Right lobe of liver (tissue), 6 donors: ENCODE measurements at regions not wholly inside any gene's neighbourhood (a gene's known extent, or its start where the extent isn't known, plus 50 kb on each side); places are given as distances from the start of the nearest gene placed in this dataset.

ENCODE experiments used
- ATAC-seq, 4 donors: fragments of 200-7000 bp; cut with Tn5 transposase; one replicate each; pipeline ENCODE4 v1.9.1; 2020; ENCODE audit warnings: mild to moderate bottlenecking in 4 of 4, moderate library complexity in 4 of 4
- DNase-seq, 3 donors: peaks; one replicate each; pipeline ENCODE4 v3.0.0-alpha.2; 2020
- H3K27ac ChIP-seq, 3 donors: fragments of 200-600 bp; one replicate each; pipeline ENCODE4 v1.8.0; 2022
- H3K27me3 ChIP-seq, 2 donors: fragments of 200-600 bp; one replicate each; pipeline ENCODE4 v1.8.0; 2022
- H3K36me3 ChIP-seq, 4 donors: fragments of 200-600 bp; sonication (generic) in 1 of 4; one replicate each; pipeline versions ENCODE4 v1.5.1 to v1.8.0; 2017 to 2022; ENCODE audit warnings: control low read depth in 1 of 4
- H3K4me1 ChIP-seq, 4 donors: fragments of 200-600 bp; sonication (generic) in 1 of 4; one replicate each; pipeline versions ENCODE4 v1.5.1 to v1.8.0; 2017 to 2022; ENCODE audit warnings: control low read depth in 1 of 4
- H3K4me3 ChIP-seq, 3 donors: fragments of 200-600 bp; one replicate each; pipeline ENCODE4 v1.8.0; 2022
- H3K9me3 ChIP-seq, 4 donors: fragments of 200-600 bp; sonication (generic) in 1 of 4; one replicate each; pipeline versions ENCODE4 v1.5.1 to v1.8.0; 2017 to 2022; ENCODE audit warnings: control low read depth in 1 of 4
- POLR2A ChIP-seq: fragments of 450-650 bp; IDR thresholded peaks from one replicate; pipeline ENCODE4 v1.6.1; 2017; ENCODE audit warnings: antibody characterized with exemption, mild to moderate bottlenecking
- WGBS: methylation state at CpG from one replicate; pipeline ENCODE4 v1.1.6; 2018; ENCODE audit warnings: low coverage, low lambda C conversion rate; ENCODE audit not compliant: insufficient coverage; ENCODE audit errors: missing lambda C conversion rate; 5-methylcytosine and 5-hydroxymethylcytosine counted together
- intact Hi-C, 2 donors: fragments of 100-400 bp; cut with DNase I; formaldehyde crosslinking; loops; one replicate each; pipeline versions ENCODE4 v1.11.2 to v1.14.1; 2022
- TF ChIP-seq, protein P1 (sequence below), 4 donors: fragments of 200-600 bp in 3 of 4; fragments of 450-650 bp in 1 of 4; IDR thresholded peaks; one replicate each; pipeline versions ENCODE4 v1.5.1 to v1.8.0; 2016 to 2022; ENCODE audit warnings: antibody characterized with exemption in 4 of 4, mild to moderate bottlenecking in 2 of 4
- donor health status: DM: no; HTN: yes; CAD: no.
- donor health status: DM: no; HTN: no; CAD: no.
- donor health status: DM: no; HTN: no; CAD: no.
- donor health status: DM: no; HTN: yes; CAD: no.
- donor health status: DM: no; HTN: yes; CAD: no.

DNA sequence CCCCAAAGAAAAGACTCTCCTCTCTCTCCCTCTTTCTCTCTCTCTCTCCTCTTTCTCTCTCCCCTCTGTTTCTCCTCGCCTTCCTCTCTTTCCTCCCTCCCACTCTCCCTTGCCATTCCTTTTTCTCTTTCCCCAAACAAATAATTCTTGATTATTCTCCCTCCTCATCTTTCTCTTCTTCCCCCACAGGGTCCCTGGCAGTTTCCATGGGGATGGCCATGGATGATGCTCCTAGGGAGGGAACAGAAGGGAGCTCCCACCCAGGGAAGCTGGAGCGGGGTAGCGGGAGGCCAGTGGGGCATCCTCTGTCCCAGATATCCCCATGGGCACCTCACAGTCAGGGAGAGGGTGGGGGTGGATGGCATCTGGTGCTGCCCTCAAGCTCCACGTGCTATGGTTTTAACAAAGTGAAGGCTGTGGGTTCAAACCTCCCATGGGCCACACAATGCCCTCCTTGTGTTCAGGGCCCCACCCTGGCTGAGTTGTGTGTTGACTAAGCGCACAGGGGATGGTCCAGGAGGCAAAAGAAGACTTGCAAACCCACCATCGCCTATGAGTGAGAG, 266.4 kb downstream of the BUD13 start:
- WGBS = 64% methylated on average over 4 of the region's 6 CpGs
- Histone ChIP-seq H3K4me1 (no peaks in the 10 kb centered on the region), H3K4me3 (no peak overlapping the region), H3K36me3 (no peaks in the 10 kb centered on the region), H3K9me3 (no peaks in the 10 kb centered on the region), H3K27me3 (no peaks in the 10 kb centered on the region), H3K27ac (no peak overlapping the region)
- intact Hi-C loops = loop anchor here in 1 of 2 donors (10.0 kb wide), 1 partner anchor 188 kb away; no protein-coding TSS in a partner anchor
- DNase-seq (no peak), ATAC-seq (no peak)
- TF ChIP-seq POLR2A = no peak
- TF ChIP-seq, protein P1, sequence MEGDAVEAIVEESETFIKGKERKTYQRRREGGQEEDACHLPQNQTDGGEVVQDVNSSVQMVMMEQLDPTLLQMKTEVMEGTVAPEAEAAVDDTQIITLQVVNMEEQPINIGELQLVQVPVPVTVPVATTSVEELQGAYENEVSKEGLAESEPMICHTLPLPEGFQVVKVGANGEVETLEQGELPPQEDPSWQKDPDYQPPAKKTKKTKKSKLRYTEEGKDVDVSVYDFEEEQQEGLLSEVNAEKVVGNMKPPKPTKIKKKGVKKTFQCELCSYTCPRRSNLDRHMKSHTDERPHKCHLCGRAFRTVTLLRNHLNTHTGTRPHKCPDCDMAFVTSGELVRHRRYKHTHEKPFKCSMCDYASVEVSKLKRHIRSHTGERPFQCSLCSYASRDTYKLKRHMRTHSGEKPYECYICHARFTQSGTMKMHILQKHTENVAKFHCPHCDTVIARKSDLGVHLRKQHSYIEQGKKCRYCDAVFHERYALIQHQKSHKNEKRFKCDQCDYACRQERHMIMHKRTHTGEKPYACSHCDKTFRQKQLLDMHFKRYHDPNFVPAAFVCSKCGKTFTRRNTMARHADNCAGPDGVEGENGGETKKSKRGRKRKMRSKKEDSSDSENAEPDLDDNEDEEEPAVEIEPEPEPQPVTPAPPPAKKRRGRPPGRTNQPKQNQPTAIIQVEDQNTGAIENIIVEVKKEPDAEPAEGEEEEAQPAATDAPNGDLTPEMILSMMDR (IDR thresholded peaks at IDR 0.05) = no peak

DNA sequence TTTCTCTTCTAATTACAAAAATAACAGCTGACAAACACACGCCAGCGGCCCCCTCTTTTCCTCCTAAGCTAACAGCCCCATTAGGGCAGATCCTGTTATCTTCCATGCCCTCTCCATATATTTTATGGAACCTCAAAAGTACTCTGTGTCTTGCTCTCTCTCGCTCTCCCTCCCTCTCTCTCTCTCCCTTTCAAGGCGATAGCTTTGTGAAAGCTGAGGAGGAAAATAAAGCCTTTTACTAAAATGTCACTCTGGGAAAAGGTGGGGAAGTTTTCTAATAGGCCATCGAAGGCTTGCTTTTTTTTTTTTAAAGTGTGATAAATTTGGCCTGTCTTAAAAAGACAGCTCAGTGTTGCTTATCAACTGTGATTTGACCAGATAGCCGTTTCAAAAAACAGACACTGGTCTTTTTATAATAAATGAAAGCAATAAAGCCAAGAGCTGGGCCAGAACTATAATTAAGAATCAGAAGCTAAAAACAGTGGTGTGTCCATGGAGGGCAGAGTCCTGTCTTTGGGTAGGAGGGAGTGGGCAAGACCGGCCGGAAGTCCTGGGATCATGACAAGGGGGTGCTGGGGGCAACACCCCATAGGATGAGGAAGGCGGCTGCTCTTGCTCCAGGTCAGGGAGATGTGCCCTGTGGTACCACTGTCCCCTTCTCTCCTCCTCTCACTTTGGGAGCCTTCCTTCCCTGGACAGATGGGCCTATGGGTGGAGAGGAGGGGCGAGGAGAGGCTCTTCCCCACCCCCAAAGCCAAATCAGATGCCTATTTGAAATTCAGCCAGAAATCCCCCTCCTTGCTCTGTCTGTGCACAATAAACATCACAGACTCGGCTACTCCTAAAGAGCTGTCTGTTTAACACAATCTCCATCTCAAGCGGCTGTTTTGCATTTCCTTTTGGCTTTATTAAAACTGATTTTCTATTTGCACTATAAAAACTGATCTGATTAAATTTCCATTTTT, 267.2 kb downstream of the BUD13 start:
- no peak for DNase-seq
- Histone ChIP-seq H3K27ac (no peak overlapping the region), H3K36me3 (no peaks in the 10 kb centered on the region), H3K4me3 (no peak overlapping the region), H3K4me1 (no peaks in the 10 kb centered on the region), H3K27me3 (no peaks in the 10 kb centered on the region), H3K9me3 (no peaks in the 10 kb centered on the region)
- TF ChIP-seq POLR2A = no peak
- TF ChIP-seq, protein P1 (IDR thresholded peaks at IDR 0.05) = no peak
- ATAC-seq = no peak
- 63% methylated on average over 11 of the region's 12 CpGs for WGBS
- intact Hi-C loops = loop anchor here in 1 of 2 donors (10.0 kb wide), 1 partner anchor 189 kb away; no protein-coding TSS in a partner anchor

DNA sequence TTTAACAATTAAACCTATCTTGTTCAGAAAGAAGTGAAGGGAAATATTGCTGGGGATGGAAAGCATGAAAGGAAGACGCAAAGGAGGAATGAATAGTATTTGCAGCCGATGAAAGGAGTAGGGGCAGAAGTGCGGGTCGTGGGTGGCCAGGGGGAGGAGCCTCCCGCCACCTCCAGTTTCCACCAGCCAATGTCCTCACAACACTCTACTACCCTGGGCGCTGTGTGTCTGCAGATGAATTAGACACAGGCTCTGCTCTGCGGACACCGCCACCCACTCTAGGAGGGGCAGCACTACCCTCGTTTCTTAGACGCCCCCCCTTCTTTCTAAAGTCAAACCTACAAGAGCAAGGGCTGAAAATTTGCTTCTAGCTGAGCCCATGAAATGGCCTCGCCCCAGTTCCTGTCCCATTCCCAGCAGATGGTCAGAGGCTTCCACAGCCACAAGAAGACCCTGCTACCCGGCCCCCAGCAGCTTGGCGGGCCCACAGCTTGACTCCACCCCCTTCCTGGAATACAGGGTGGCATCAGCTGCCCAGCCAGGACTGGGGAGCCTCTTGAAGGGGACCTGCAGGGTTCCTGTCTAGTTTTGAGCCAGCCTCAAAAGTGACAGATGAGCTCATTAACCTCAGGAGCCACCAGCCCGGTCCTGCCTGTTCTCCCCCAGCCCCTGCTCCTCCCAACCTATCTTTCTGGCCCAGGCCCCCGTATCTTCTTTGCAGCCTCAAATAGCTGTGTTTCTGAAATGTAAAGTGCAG, 268.1 kb downstream of the BUD13 start:
- Histone ChIP-seq H3K4me1 (no peaks in the 10 kb centered on the region), H3K27me3 (no peaks in the 10 kb centered on the region), H3K4me3 (no peak overlapping the region), H3K27ac (no peak overlapping the region), H3K36me3 (no peaks in the 10 kb centered on the region), H3K9me3 (no peaks in the 10 kb centered on the region)
- no peak for TF ChIP-seq POLR2A
- TF ChIP-seq, protein P1 (IDR thresholded peaks at IDR 0.05) = no peak
- ATAC-seq = no peak
- DNase-seq = no peak
- WGBS = 59% methylated on average over 7 of the region's 15 CpGs
- intact Hi-C loops = loop anchor here in 1 of 2 donors (10.0 kb wide), 1 partner anchor 190 kb away; no protein-coding TSS in a partner anchor
